Neutrophil (primary cell): ENCODE measurements at regions not wholly inside any gene's neighbourhood (a gene's known extent, or its start where the extent isn't known, plus 50 kb on each side); places are given as distances from the start of the nearest gene placed in this dataset.

Source experiments
- H3K27ac ChIP-seq: fragments of 200-600 bp; sonication (generic); 2 replicates; pipeline ENCODE4 v1.5.1; 2016; ENCODE audit warnings: mild to moderate bottlenecking, moderate library complexity
- H3K27me3 ChIP-seq: fragments of 200-600 bp; sonication (generic); 2 replicates; pipeline ENCODE4 v1.6.0; 2016; ENCODE audit warnings: mild to moderate bottlenecking
- H3K36me3 ChIP-seq: fragments of 200-600 bp; sonication (generic); 2 replicates; pipeline ENCODE4 v1.5.1; 2017
- H3K4me1 ChIP-seq, 2 experiments: fragments of 200-600 bp in 1 of 2; sonication (generic) in 1 of 2; 1 replicate in 1 of 2; 2 replicates in 1 of 2; pipeline versions ENCODE4 v1.5.1 to v1.6.1; 2013 to 2016; ENCODE audit warnings: low read depth in 1 of 2, low read length in 1 of 2, mild to moderate bottlenecking in 1 of 2, moderate library complexity in 1 of 2; ENCODE audit not compliant: control insufficient read depth in 1 of 2, insufficient read depth in 1 of 2
- H3K4me3 ChIP-seq, 2 experiments: fragments of 200-600 bp in 1 of 2; sonication (generic) in 1 of 2; 1 replicate in 1 of 2; 2 replicates in 1 of 2; pipeline ENCODE4 v1.5.1; 2013 to 2016; ENCODE audit warnings: low read depth in 1 of 2, low read length in 1 of 2, mild to moderate bottlenecking in 1 of 2, moderate library complexity in 1 of 2
- H3K9me3 ChIP-seq: fragments of 200-600 bp; sonication (generic); 2 replicates; pipeline ENCODE4 v1.5.1; 2016
- CTCF ChIP-seq: fragments of 200-600 bp; sonication (generic); IDR thresholded peaks from 2 replicates; pipeline ENCODE4 v1.5.1; 2016; ENCODE audit warnings: antibody characterized with exemption

- peaks cover 25 to 27% of the 10 kb centered on the region in 2 experiments for H3K4me1 ChIP-seq
- no peaks in the 10 kb centered on the region for H3K9me3 ChIP-seq
- no peaks in the 10 kb centered on the region for H3K27me3 ChIP-seq
- no peak for TF ChIP-seq CTCF
- H3K4me3 ChIP-seq = no peak overlapping the region
- H3K36me3 ChIP-seq = no peaks in the 10 kb centered on the region
- no peak overlapping the region for H3K27ac ChIP-seq
These were observed 73.6 kb upstream of the FOXN2 start for GRCh38 chr2:48240912-48241311.

GRCh38 chr2:48247206-48247605 is 67.3 kb upstream of the FOXN2 start:
- Histone ChIP-seq H3K27ac (no peak overlapping the region), H3K4me1 (peaks cover 37 to 45% of the 10 kb centered on the region in 2 experiments), H3K36me3 (no peaks in the 10 kb centered on the region), H3K27me3 (no peaks in the 10 kb centered on the region), H3K9me3 (no peaks in the 10 kb centered on the region), H3K4me3 (no peak overlapping the region)
- no peak for TF ChIP-seq CTCF

GRCh38 chr2:48248251-48248933 is 66.1 kb upstream of the FOXN2 start:
- no peak for TF ChIP-seq CTCF
- Histone ChIP-seq H3K9me3 (no peaks in the 10 kb centered on the region), H3K4me3 (no peak overlapping the region), H3K27me3 (no peaks in the 10 kb centered on the region), H3K4me1 (peaks cover 48 to 55% of the 10 kb centered on the region in 2 experiments), H3K27ac (peak overlapping the region; percentile 82), H3K36me3 (no peaks in the 10 kb centered on the region)

- TF ChIP-seq CTCF = no peak
- Histone ChIP-seq H3K36me3 (no peaks in the 10 kb centered on the region), H3K27ac (peak overlapping the region; percentile 82), H3K9me3 (no peaks in the 10 kb centered on the region), H3K27me3 (no peaks in the 10 kb centered on the region), H3K4me1 (peaks cover 54 to 62% of the 10 kb centered on the region in 2 experiments), H3K4me3 (no peak overlapping the region)
These were observed 65.5 kb upstream of the FOXN2 start for GRCh38 chr2:48249025-48249424.

GRCh38 chr2:48249631-48250473 is 64.6 kb upstream of the FOXN2 start:
- no peaks in the 10 kb centered on the region for H3K36me3 ChIP-seq
- peak overlapping the region; percentile 4 to 47 for H3K4me3 ChIP-seq
- no peak for TF ChIP-seq CTCF
- H3K27ac ChIP-seq = peak overlapping the region; percentile 82
- H3K4me1 ChIP-seq = peaks cover 62 to 70% of the 10 kb centered on the region in 2 experiments
- no peaks in the 10 kb centered on the region for H3K9me3 ChIP-seq
- no peaks in the 10 kb centered on the region for H3K27me3 ChIP-seq
